HG03097 (cell line): ENCODE measurements at regions not wholly inside any gene's neighbourhood (a gene's known extent, or its start where the extent isn't known, plus 50 kb on each side); places are given as distances from the start of the nearest gene placed in this dataset.
"Not testable (repeated sequence)": the region's sequence is repeated elsewhere in the genome, so short reads cannot be mapped to it uniquely, and the experiment has no call there.

Experiments
- ATAC-seq: cut with Tn5 transposase; IDR thresholded peaks from one replicate; pipeline ENCODE4 v1.9.1; 2021; ENCODE audit not compliant: unreplicated experiment, low FRiP score

GRCh38 chr2:147003081-147003480 lies 841.7 kb upstream of the ACVR2A start:
- no peak for ATAC-seq

GRCh38 chr2:147002256-147002655 lies 842.6 kb upstream of the ACVR2A start:
- ATAC-seq = no peak

GRCh38 chr2:147001061-147001460 lies 843.8 kb upstream of the ACVR2A start:
- no peak for ATAC-seq

GRCh38 chr2:147000151-147000550 lies 844.7 kb upstream of the ACVR2A start:
- not testable (repeated sequence) for ATAC-seq

- no peak for ATAC-seq
Measured at GRCh38 chr2:146997945-146998344, 846.9 kb upstream of the ACVR2A start.

- no peak for ATAC-seq
Measured at GRCh38 chr2:146997488-146997887, 847.3 kb upstream of the ACVR2A start.

- no peak for ATAC-seq
Measured at GRCh38 chr2:146994246-146994645, 850.6 kb upstream of the ACVR2A start.

- no peak for ATAC-seq
Measured at GRCh38 chr2:146992466-146992865, 852.4 kb upstream of the ACVR2A start.

- ATAC-seq = no peak
Measured at GRCh38 chr2:146992057-146992456, 852.8 kb upstream of the ACVR2A start.

- ATAC-seq = no peak
Measured at GRCh38 chr2:146990311-146991054, 854.3 kb upstream of the ACVR2A start.

- no peak for ATAC-seq
Measured at GRCh38 chr2:146989741-146990140, 855.1 kb upstream of the ACVR2A start.

GRCh38 chr2:146987996-146988395 lies 856.8 kb upstream of the ACVR2A start:
- ATAC-seq = no peak

- no peak for ATAC-seq
Measured at GRCh38 chr2:146986161-146986560, 858.7 kb upstream of the ACVR2A start.

GRCh38 chr2:146985753-146986152 lies 859.1 kb upstream of the ACVR2A start:
- no peak for ATAC-seq

GRCh38 chr2:146984014-146984413 lies 860.8 kb upstream of the ACVR2A start:
- ATAC-seq = no peak

- no peak for ATAC-seq
Measured at GRCh38 chr2:146982393-146982846, 862.4 kb upstream of the ACVR2A start.

GRCh38 chr2:146981921-146982320 lies 862.9 kb upstream of the ACVR2A start:
- no peak for ATAC-seq

GRCh38 chr2:146979746-146980145 lies 865.1 kb upstream of the ACVR2A start:
- ATAC-seq = no peak

GRCh38 chr2:146978577-146979555 lies 866.0 kb upstream of the ACVR2A start:
- ATAC-seq = no peak

- not testable (repeated sequence) for ATAC-seq
Measured at GRCh38 chr2:146970981-146971380, 873.8 kb upstream of the ACVR2A start.

- not testable (repeated sequence) for ATAC-seq
Measured at GRCh38 chr2:146969703-146970102, 875.1 kb upstream of the ACVR2A start.
